HEK293 (cell line): ENCODE measurements at regions not wholly inside any gene's neighbourhood (a gene's known extent, or its start where the extent isn't known, plus 50 kb on each side); places are given as distances from the start of the nearest gene placed in this dataset.

Experiments used
- ELK4 ChIP-seq: IDR thresholded peaks from 2 replicates; pipeline ENCODE4 v1.6.1; 2011; ENCODE audit warnings: mild to moderate bottlenecking, low read depth, low read length, borderline replicate concordance
- GFI1B ChIP-seq: fragments of 450-650 bp; formaldehyde crosslinking; IDR thresholded peaks from 2 replicates; pipeline ENCODE4 v1.5.1; 2016; ENCODE audit warnings: missing biosample characterization, missing genetic modification characterization
- IKZF3 ChIP-seq: fragments of 450-650 bp; IDR thresholded peaks from 2 replicates; pipeline ENCODE4 v1.5.0; 2018; ENCODE audit warnings: missing biosample characterization, mild to moderate bottlenecking, missing genetic modification characterization, moderate library complexity
- PRDM10 ChIP-seq: fragments of 450-650 bp; formaldehyde crosslinking; IDR thresholded peaks from 2 replicates; pipeline ENCODE4 v1.5.1; 2016; ENCODE audit warnings: missing biosample characterization, missing genetic modification characterization
- PRDM6 ChIP-seq: fragments of 450-650 bp; formaldehyde crosslinking; IDR thresholded peaks from 2 replicates; pipeline ENCODE4 v1.5.1; 2017; ENCODE audit warnings: missing biosample characterization, missing genetic modification characterization
- ZBTB21 ChIP-seq: fragments of 450-650 bp; formaldehyde crosslinking; IDR thresholded peaks from 2 replicates; pipeline ENCODE4 v1.5.1; 2017; ENCODE audit warnings: missing biosample characterization, missing genetic modification characterization
- ZFP69B ChIP-seq: fragments of 450-650 bp; formaldehyde crosslinking; IDR thresholded peaks from 2 replicates; pipeline ENCODE4 v1.5.1; 2016; ENCODE audit warnings: missing biosample characterization, missing genetic modification characterization
- ZIC2 ChIP-seq: fragments of 450-650 bp; formaldehyde crosslinking; IDR thresholded peaks from 2 replicates; pipeline ENCODE4 v1.5.1; 2016; ENCODE audit warnings: missing biosample characterization, missing genetic modification characterization
- ZNF157 ChIP-seq: fragments of 450-650 bp; formaldehyde crosslinking; IDR thresholded peaks from 2 replicates; pipeline ENCODE4 v1.5.1; 2016; ENCODE audit warnings: missing biosample characterization, missing genetic modification characterization
- ZNF24 ChIP-seq: fragments of 450-650 bp; formaldehyde crosslinking; IDR thresholded peaks from 2 replicates; pipeline ENCODE4 v1.5.1; 2016; ENCODE audit warnings: missing biosample characterization, missing genetic modification characterization
- ZNF266 ChIP-seq: fragments of 450-650 bp; formaldehyde crosslinking; IDR thresholded peaks from 2 replicates; pipeline ENCODE4 v1.5.1; 2016; ENCODE audit warnings: missing biosample characterization, missing genetic modification characterization, low read depth
- ZNF292 ChIP-seq: fragments of 450-650 bp; formaldehyde crosslinking; IDR thresholded peaks from 2 replicates; pipeline ENCODE4 v1.5.1; 2016; ENCODE audit warnings: low read depth, missing biosample characterization, missing genetic modification characterization, borderline replicate concordance
- ZNF423 ChIP-seq: fragments of 450-650 bp; formaldehyde crosslinking; IDR thresholded peaks from 2 replicates; pipeline ENCODE4 v1.5.1; 2016; ENCODE audit warnings: missing biosample characterization, missing genetic modification characterization
- ZNF600 ChIP-seq: fragments of 450-650 bp; formaldehyde crosslinking; IDR thresholded peaks from 2 replicates; pipeline ENCODE4 v1.5.1; 2016; ENCODE audit warnings: missing biosample characterization, missing genetic modification characterization
- ZNF626 ChIP-seq: fragments of 450-650 bp; sonication (Bioruptor Pico); formaldehyde crosslinking; IDR thresholded peaks from 2 replicates; pipeline ENCODE4 v1.5.1; 2018; ENCODE audit warnings: missing biosample characterization, missing genetic modification characterization, inconsistent platforms
- ZNF658 ChIP-seq: fragments of 450-650 bp; formaldehyde crosslinking; IDR thresholded peaks from 2 replicates; pipeline ENCODE4; 2016; ENCODE audit warnings: missing biosample characterization, missing genetic modification characterization
- ZNF664 ChIP-seq: fragments of 450-650 bp; formaldehyde crosslinking; IDR thresholded peaks from 2 replicates; pipeline ENCODE4 v1.5.1; 2016; ENCODE audit warnings: missing biosample characterization, missing genetic modification characterization
- ZNF768 ChIP-seq: fragments of 450-650 bp; formaldehyde crosslinking; IDR thresholded peaks from 2 replicates; pipeline ENCODE4 v1.5.1; 2018; ENCODE audit warnings: missing biosample characterization, mild to moderate bottlenecking, missing genetic modification characterization
- ZNF785 ChIP-seq: fragments of 450-650 bp; formaldehyde crosslinking; IDR thresholded peaks from 2 replicates; pipeline ENCODE4 v1.5.1; 2016; ENCODE audit warnings: missing biosample characterization, missing genetic modification characterization
- ZXDB ChIP-seq: fragments of 450-650 bp; formaldehyde crosslinking; IDR thresholded peaks from 2 replicates; pipeline ENCODE4 v1.5.1; 2016; ENCODE audit warnings: missing biosample characterization, missing genetic modification characterization
- TF ChIP-seq, protein P1 (sequence below): fragments of 450-650 bp; formaldehyde crosslinking; conservative IDR thresholded peaks from 2 replicates; pipeline ENCODE4 v1.5.1; 2016; ENCODE audit warnings: low read depth, missing biosample characterization, missing genetic modification characterization
- TF ChIP-seq, protein P2 (sequence below): fragments of 450-650 bp; formaldehyde crosslinking; IDR thresholded peaks from 2 replicates; pipeline ENCODE4 v1.5.1; 2016; ENCODE audit warnings: missing biosample characterization, missing genetic modification characterization
- TF ChIP-seq, protein P3 (sequence below): fragments of 450-650 bp; formaldehyde crosslinking; IDR thresholded peaks from 2 replicates; pipeline ENCODE4 v1.5.1; 2016; ENCODE audit warnings: missing biosample characterization, missing genetic modification characterization

DNA sequence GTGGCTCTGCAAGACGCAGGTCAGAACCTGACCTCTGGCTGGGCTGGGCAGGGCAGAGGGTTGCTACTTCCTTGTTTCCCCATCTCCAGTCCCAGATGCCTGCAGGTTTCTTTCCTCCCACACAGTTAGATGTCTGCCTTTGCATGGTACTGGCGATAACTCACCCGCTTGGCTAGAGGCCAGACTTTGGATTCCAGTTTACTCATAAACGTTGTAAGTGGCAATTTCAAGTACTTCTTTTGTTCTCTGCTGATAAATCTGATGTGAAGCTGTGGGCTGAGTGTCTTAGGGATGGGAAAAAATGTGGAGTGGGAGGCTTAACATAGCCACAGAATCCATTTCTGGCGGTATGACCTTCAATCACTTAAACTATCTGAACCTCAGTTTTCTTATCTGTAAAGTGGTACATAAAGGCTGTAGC is 194.2 kb downstream of the EBLN2 start (continued):
- TF ChIP-seq PRDM10 (tag by site-specific recombination): peak; percentile 64
- no peak for TF ChIP-seq ZNF658 (tag by site-specific recombination)
- TF ChIP-seq ZFP69B: no peak
- TF ChIP-seq ZNF24 (tag by site-specific recombination): peak; percentile 72
- peak; percentile 84 for TF ChIP-seq ZNF664 (tag by site-specific recombination)
- no peak for TF ChIP-seq ZNF266 (tag by site-specific recombination)
- no peak for TF ChIP-seq ZNF768 (tag by site-specific recombination)
- TF ChIP-seq, protein P1, sequence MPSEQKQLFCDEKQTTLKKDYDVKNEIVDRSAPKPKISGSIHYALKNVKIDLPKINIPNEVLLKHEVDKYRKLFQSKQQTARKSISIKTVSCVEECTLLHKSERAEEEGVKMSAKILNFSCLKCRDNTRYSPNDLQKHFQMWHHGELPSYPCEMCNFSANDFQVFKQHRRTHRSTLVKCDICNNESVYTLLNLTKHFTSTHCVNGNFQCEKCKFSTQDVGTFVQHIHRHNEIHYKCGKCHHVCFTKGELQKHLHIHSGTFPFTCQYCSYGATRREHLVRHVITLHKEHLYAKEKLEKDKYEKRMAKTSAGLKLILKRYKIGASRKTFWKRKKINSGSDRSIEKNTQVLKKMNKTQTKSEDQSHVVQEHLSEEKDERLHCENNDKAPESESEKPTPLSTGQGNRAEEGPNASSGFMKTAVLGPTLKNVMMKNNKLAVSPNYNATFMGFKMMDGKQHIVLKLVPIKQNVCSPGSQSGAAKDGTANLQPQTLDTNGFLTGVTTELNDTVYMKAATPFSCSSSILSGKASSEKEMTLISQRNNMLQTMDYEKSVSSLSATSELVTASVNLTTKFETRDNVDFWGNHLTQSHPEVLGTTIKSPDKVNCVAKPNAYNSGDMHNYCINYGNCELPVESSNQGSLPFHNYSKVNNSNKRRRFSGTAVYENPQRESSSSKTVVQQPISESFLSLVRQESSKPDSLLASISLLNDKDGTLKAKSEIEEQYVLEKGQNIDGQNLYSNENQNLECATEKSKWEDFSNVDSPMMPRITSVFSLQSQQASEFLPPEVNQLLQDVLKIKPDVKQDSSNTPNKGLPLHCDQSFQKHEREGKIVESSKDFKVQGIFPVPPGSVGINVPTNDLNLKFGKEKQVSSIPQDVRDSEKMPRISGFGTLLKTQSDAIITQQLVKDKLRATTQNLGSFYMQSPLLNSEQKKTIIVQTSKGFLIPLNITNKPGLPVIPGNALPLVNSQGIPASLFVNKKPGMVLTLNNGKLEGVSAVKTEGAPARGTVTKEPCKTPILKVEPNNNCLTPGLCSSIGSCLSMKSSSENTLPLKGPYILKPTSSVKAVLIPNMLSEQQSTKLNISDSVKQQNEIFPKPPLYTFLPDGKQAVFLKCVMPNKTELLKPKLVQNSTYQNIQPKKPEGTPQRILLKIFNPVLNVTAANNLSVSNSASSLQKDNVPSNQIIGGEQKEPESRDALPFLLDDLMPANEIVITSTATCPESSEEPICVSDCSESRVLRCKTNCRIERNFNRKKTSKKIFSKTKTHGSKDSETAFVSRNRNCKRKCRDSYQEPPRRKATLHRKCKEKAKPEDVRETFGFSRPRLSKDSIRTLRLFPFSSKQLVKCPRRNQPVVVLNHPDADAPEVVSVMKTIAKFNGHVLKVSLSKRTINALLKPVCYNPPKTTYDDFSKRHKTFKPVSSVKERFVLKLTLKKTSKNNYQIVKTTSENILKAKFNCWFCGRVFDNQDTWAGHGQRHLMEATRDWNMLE: peak; percentile 55
- TF ChIP-seq, protein P2, sequence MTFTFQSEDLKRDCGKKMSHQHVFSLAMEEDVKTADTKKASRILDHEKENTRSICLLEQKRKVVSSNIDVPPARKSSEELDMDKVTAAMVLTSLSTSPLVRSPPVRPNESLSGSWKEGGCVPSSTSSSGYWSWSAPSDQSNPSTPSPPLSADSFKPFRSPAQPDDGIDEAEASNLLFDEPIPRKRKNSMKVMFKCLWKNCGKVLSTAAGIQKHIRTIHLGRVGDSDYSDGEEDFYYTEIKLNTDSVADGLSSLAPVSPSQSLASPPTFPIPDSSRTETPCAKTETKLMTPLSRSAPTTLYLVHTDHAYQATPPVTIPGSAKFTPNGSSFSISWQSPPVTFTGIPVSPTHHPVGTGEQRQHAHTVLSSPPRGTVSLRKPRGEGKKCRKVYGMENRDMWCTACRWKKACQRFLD (tag by site-specific recombination): no peak
- peak; percentile 75 for TF ChIP-seq IKZF3 (tag by site-specific recombination)
- TF ChIP-seq ZNF423 (tag by site-specific recombination): no peak
- TF ChIP-seq PRDM6 (tag by site-specific recombination): peak; percentile 95
- no peak for TF ChIP-seq ZNF600
- peak; percentile 79 for TF ChIP-seq GFI1B (tag by site-specific recombination)
- TF ChIP-seq ZBTB21: peak; percentile 39; the same call in 1 of the 2 replicates
- peak; percentile 81 for TF ChIP-seq ZXDB (tag by site-specific recombination)
- peak; percentile 91 for TF ChIP-seq ZIC2
- no peak for TF ChIP-seq ZNF785 (tag by site-specific recombination)
- TF ChIP-seq ZNF626 (tag by site-specific recombination): 0 out of 2 replicates have a peak, but pooled peaks have one; percentile 7
- no peak for TF ChIP-seq ZNF157 (tag by site-specific recombination)
- TF ChIP-seq ZNF292 (tag by site-specific recombination): no peak
- TF ChIP-seq, protein P3, sequence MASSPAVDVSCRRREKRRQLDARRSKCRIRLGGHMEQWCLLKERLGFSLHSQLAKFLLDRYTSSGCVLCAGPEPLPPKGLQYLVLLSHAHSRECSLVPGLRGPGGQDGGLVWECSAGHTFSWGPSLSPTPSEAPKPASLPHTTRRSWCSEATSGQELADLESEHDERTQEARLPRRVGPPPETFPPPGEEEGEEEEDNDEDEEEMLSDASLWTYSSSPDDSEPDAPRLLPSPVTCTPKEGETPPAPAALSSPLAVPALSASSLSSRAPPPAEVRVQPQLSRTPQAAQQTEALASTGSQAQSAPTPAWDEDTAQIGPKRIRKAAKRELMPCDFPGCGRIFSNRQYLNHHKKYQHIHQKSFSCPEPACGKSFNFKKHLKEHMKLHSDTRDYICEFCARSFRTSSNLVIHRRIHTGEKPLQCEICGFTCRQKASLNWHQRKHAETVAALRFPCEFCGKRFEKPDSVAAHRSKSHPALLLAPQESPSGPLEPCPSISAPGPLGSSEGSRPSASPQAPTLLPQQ (tag by site-specific recombination): peak; percentile 70
- no peak for TF ChIP-seq ELK4
